ENCODE measurements at regions not wholly inside any gene's neighbourhood (a gene's known extent, or its start where the extent isn't known, plus 50 kb on each side); places are given as distances from the start of the nearest gene placed in this dataset.

GRCh38 chr4:53682908-53683307, 91.6 kb upstream of the LNX1 start:
- in situ Hi-C loops (cut with HindIII; ENCODE audit: low sequenced_read_pairs): no loop called here
- DNase-seq (ENCODE audit: low spot score): no peak

DNA sequence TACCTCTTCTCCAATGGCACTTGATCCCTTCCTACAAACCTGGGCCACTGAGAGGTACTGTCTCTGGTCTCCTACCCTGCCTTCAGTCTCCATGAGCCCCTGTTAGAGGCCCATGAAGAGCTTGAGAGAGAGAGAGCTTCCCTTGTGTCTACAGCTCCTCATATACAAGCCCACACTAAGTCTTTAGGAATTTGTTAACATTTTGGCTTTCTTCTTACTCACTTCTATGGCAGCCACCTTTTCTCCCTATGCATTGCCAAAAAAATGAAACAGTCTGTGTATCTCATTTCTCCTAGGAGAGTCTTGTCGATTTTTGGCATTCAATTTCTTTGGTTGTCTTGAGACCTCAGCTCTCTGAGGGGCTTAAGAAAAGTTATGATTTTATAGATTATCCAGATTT, 90.9 kb upstream of the LNX1 start:
- no peak for DNase-seq (ENCODE audit: low spot score)
- in situ Hi-C loops (cut with HindIII; ENCODE audit: low sequenced_read_pairs): no loop called here

GRCh38 chr4:53680598-53680997, 89.3 kb upstream of the LNX1 start:
- in situ Hi-C loops (cut with HindIII; ENCODE audit: low sequenced_read_pairs): no loop called here
- no peak for DNase-seq (ENCODE audit: low spot score)

DNA sequence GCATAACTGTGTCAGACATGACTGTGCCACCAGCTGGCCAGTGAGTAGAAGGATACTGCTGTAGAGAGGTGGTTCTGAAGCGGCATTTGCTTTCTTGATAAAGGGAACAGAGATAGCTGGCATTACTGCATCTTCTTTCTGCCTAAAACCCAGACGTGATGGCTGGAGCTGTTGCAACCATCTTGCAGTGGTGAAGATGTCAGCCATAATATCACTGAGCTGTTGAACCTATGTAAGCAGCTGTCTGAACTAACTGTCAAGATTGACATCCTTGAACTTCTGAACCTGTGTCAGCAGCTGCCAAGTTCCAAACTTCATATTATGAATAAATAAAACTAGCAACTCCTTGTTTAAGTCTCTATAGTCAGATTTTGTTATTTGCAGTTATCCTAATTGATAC, 88.9 kb upstream of the LNX1 start:
- in situ Hi-C loops (cut with HindIII; ENCODE audit: low sequenced_read_pairs): no loop called here

DNA sequence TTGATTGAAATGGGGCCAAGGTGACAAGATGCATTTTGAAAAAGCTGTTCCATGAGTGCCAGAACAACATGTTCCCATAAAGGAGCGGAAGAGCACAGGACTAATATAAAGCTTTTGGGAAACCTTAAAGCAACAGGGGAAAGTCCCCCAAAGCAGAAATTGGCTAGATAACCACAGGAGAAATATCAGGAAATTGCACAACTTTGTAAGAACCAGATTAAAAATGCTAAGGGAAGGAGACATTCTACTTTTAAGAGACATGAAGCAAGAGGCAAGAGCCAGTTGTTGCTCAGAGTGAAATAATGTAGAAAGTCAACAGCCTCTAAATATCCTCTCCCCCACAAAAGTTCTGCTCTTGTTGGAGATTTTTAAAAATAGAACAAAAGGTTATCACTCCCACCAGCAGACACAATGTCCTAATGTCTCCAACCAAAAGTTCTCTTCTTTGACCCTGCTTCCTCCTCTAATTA, 85.2 kb upstream of the LNX1 start:
- in situ Hi-C loops (cut with HindIII; ENCODE audit: low sequenced_read_pairs): no loop called here

More for the DNA sequence above, 88.9 kb upstream of the LNX1 start:
- no peak for DNase-seq (ENCODE audit: low spot score)

DNA sequence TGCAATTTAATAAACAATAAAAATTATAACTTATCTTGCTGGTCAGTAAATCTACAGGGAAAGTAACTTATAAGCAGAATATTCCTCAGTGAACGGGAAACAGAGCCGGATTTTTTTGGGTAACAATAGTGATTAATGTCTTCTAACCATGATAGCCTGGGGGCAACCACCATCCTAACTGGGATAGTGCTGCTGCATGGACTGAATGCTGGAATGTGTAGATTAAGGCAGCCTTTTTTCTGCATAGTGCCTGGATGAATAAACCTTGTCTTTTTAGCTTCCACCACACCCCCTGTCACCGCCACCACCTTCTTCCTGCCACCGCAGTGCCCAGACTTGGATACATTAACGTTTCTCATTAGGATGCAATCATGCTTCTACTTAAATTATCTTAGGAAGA, 83.6 kb upstream of the LNX1 start:
- DNase-seq (ENCODE audit: low spot score): no peak
- in situ Hi-C loops (cut with HindIII; ENCODE audit: low sequenced_read_pairs): no loop called here

More for the DNA sequence above, 85.2 kb upstream of the LNX1 start:
- no peak for DNase-seq (ENCODE audit: low spot score)

GRCh38 chr4:53672873-53673272, 81.6 kb upstream of the LNX1 start:
- in situ Hi-C loops (cut with HindIII; ENCODE audit: low sequenced_read_pairs): no loop called here
- DNase-seq (ENCODE audit: low spot score): no peak

DNA sequence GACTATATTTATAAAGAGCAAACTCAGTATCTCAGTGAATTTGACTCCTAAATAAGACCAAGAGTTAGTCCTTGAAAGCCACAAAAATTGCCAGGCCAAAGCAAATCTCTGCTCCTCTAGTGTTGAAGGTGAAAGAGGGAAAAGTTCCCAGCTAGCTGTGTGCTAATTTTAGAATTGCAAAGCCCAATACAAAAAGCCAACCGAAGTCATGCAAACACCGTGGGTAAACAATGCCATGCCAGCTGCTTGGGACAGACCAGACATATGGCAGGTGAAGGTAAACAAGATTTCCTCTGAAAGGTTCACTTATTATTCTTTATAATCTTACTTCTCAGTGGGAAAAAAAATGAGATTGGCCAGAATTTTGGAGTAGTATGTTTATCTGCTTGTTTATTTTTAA, 80.5 kb upstream of the LNX1 start:
- in situ Hi-C loops (cut with HindIII; ENCODE audit: low sequenced_read_pairs): no loop called here
- DNase-seq (ENCODE audit: low spot score): no peak

GRCh38 chr4:53659737-53660136, 68.5 kb upstream of the LNX1 start:
- DNase-seq (ENCODE audit: low spot score): no peak
- in situ Hi-C loops (cut with HindIII; ENCODE audit: low sequenced_read_pairs): no loop called here

DNA sequence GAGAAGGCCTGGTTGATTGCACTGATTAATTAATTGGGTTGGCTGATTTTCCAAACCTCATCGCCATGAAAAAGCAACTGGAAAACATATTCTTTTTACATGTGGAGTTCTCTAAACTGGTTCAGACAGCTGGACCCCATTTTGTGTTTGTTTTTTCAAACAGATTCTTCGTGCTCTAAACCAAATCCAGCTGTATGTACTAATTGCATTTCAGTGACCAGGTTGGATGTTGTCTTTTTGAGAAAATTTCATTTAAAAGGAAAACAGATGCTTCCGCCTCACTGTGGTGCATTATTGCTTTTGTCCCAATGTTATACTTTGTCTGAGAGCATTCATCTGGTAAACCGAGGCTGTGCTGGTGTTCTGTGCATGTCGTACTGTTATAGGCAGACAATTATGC, 67.8 kb upstream of the LNX1 start:
- no peak for DNase-seq (ENCODE audit: low spot score)
- in situ Hi-C loops (cut with HindIII; ENCODE audit: low sequenced_read_pairs): no loop called here

DNA sequence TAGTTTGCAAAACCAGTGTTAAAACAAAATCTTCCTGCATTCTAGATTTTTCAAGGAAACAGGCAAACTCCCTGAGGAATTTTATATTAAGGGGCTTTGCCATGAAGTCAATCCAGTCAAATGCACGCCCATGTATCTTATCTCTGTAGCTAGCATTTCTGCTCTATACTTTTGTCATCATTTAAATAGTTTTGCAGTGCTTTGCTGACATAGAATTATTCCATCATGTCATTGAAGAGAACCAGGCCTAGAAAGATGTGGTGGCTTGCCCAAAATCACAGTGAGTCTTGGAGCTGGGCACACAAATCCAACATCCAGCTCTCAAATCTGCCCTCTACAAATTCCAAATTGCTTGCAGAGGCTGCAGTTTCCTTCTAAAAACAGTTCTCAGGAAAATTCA, 66.7 kb upstream of the LNX1 start:
- no peak for DNase-seq (ENCODE audit: low spot score)
- in situ Hi-C loops (cut with HindIII; ENCODE audit: low sequenced_read_pairs): no loop called here

DNA sequence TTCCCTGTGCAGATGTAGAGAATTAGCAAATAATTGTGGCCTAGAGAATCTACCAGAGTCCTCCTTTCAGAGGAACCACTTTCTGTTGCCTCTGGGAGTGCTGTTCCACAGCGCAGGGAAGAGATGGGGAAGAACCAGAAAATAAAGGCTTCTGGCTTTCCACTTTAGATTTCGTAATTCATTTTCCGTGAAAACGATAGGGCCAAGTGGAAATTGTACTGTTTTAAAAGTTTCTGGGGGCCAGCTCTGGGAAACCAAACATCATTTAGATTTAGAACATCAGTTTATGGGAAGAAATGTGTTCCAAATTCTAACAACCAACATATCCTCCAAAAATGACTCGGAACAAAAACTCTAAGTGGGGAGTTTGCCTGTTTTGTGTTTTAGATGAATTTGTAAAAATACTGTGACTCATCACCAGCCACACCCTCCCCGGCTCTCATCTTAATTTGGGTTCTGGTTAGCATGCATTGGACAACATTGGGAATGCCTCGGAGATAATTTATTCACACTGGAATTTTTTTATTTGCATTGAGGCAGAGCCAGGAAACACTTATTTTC, 65.2 kb upstream of the LNX1 start:
- in situ Hi-C loops (cut with HindIII; ENCODE audit: low sequenced_read_pairs): no loop called here
- DNase-seq (ENCODE audit: low spot score): no peak

DNA sequence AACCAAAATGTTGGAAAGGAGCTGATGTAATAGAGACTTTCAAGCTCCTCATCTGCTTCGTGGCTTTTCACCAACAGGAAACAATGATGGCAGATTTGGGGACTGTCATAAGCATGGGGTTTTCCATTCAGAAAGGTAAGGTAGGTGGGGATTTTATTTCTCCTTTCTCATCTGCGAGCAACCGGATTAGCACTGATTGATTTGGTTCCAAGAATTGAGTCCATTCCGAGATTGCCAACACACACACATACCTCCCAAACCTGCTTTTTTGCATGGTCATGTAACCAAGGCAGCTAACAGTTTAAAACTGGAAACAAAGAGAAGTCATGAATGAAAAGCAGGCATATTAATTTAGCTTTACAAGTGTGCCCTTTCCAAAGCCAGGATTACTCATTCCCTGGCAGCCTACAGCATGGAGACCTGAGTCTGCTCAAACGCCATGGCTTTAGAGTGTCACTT, 63.0 kb upstream of the LNX1 start:
- in situ Hi-C loops (cut with HindIII; ENCODE audit: low sequenced_read_pairs): no loop called here
- DNase-seq (ENCODE audit: low spot score): no peak

DNA sequence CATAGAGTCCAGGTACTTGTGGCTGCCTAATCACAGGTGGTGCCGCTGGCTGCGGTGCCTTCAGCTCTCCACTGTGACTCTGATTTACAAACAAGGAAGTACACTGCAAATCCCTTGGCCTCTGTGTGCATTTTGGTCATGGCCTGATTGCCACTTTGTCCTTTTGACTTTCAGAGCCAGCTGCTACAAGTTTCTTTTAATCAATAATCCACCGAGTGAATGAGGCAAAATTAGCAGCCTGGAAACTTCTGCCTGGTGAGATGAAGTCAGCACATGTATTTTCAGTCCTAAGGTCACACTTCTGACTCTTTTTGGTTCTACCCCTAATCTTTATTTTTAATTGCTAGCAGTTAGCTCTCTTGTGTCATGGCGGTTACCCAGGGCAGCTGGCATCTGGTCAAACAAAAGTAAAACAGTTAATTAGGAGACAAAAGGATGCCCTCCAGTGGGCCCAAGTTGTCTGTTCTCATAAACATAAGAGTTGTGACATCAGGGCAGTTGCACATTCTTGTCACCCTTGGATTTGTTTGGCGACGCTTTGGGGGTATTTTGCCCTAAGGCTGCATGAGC, 62.3 kb upstream of the LNX1 start:
- in situ Hi-C loops (cut with HindIII; ENCODE audit: low sequenced_read_pairs): no loop called here
- DNase-seq (ENCODE audit: low spot score): no peak

DNA sequence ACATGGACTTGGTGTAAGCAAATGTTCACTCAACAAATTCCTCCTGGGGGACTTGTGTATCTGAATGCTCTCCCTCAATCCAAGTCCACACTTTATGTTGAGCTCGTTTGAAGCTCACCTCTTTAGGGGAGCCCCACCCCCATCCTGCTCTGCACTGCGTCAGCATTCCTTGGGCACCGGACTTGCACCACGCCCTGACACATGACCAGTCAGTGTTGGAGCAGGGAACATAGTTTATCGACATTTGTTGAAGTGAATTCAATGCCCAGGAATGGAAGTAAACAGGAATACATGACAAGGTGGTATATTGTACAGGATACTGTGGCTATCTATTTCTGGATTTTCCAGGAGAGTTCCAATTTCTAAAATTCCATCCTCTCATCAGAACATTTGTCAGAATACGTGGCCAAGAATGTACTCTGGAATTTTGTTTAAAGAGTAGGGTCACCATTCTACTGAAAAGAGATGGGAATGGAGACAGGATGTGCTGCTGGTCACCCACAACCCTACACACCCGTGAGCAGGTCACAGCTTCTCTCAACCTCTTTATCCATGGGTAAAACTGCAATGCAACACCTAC, 60.0 kb upstream of the LNX1 start:
- in situ Hi-C loops (cut with HindIII; ENCODE audit: low sequenced_read_pairs): no loop called here
- DNase-seq (ENCODE audit: low spot score): no peak

- in situ Hi-C loops (cut with HindIII; ENCODE audit: low sequenced_read_pairs): no loop called here
Observed at GRCh38 chr4:53649357-53649756, 58.1 kb upstream of the LNX1 start.

DNA sequence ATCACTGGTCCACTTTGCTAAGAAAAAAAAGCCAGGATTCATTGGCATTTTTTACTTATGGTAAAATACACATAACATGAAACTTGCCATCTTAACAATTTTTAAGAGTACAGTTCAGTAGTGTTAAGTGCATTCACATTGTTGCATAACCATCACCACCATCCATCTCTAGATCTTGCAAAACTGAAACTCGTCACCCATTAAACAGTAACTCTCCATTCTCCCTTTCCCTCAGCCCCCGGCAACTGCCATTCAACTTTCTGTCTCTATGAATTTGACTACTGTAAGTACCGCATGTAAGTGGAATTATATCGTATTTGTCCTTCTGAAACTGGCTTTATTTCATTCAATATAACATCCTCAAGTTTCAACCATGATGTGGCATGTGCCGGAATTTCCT, 56.3 kb upstream of the LNX1 start:
- no peak for DNase-seq (ENCODE audit: low spot score)
- in situ Hi-C loops (cut with HindIII; ENCODE audit: low sequenced_read_pairs): no loop called here

More at GRCh38 chr4:53649357-53649756, 58.1 kb upstream of the LNX1 start:
- DNase-seq (ENCODE audit: low spot score): no peak

GRCh38 chr4:53646795-53647194, 55.5 kb upstream of the LNX1 start:
- no peak for DNase-seq (ENCODE audit: low spot score)
- in situ Hi-C loops (cut with HindIII; ENCODE audit: low sequenced_read_pairs): no loop called here

- DNase-seq (ENCODE audit: low spot score): no peak
- in situ Hi-C loops (cut with HindIII; ENCODE audit: low sequenced_read_pairs): no loop called here
Observed at GRCh38 chr4:53645108-53645507, 53.8 kb upstream of the LNX1 start.

DNA sequence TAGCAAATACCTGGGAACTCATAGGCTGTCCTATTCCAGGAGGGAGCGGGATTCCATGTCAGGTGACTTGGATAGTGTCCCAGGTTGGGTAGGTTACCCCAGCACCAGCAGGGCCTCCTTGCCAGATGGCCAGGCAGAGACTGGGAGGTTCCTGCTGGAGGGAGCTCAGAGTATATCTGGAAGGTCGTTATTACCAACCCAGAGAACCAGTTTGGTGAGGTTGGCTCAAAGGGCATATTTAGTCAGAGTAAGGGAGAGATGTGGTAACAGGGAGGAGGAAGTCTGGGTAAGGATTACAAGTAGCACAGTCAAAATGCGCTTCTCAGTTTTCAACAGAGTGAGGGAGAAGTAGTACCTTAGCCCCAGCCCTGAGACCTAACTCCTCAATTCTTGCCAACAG, 53.3 kb upstream of the LNX1 start:
- in situ Hi-C loops (cut with HindIII; ENCODE audit: low sequenced_read_pairs): no loop called here
- peak; percentile 8 for DNase-seq (ENCODE audit: low spot score)
